IMR-90 (cell line): ENCODE measurements at regions not wholly inside any gene's neighbourhood (a gene's known extent, or its start where the extent isn't known, plus 50 kb on each side); places are given as distances from the start of the nearest gene placed in this dataset.

Experiments used
- ATAC-seq: fragments of 200-7000 bp; cut with Tn5 transposase; 2 replicates; pipeline ENCODE4 v1.9.1; 2020; ENCODE audit warnings: low read depth, mild to moderate bottlenecking, moderate library complexity
- BruUV-seq: library from RNA; stranded (reverse); fragments of 400-500 nt; replicated peaks from 2 replicates; lab custom pipeline; 2021; lab: Mats Ljungman, UMichigan
- CTCF ChIA-PET: fragments of 300-600 bp; formaldehyde crosslinking; extraction: SDS; loops from one replicate; lab custom pipeline; 2021; ENCODE audit warnings: antibody characterized with exemption; lab: Yijun Ruan, JAX
- POLR2A ChIA-PET: fragments of 300-600 bp; sonication (Branson Sonifier 250); formaldehyde crosslinking; loops from one replicate; lab custom pipeline; 2022; ENCODE audit warnings: antibody characterized with exemption; ENCODE audit not compliant: unreplicated experiment; lab: Charles Lee
- DNase-seq: peaks from one replicate; pipeline ENCODE4 v3.0.0; 2013
- H2AFZ ChIP-seq: replicated peaks from 2 replicates; pipeline ENCODE3; 2013; ENCODE audit warnings: low read length, mild to moderate bottlenecking; ENCODE audit not compliant: poor library complexity
- H2AK5ac ChIP-seq: 2 replicates; pipeline ENCODE4 v1.6.1; 2013; ENCODE audit warnings: low read depth, low read length, inconsistent platforms
- H2AK9ac ChIP-seq: replicated peaks from 2 replicates; pipeline ENCODE3; 2013; ENCODE audit warnings: mild to moderate bottlenecking, low read depth, low read length, moderate library complexity; ENCODE audit not compliant: poor library complexity
- H2BK120ac ChIP-seq: 2 replicates; pipeline ENCODE4 v1.6.1; 2013; ENCODE audit warnings: low read depth, low read length, inconsistent platforms
- H2BK15ac ChIP-seq: 3 replicates; pipeline ENCODE4 v1.6.1; 2013; ENCODE audit warnings: low read depth, low read length, inconsistent platforms
- H2BK20ac ChIP-seq: 2 replicates; pipeline ENCODE4 v1.6.1; 2013; ENCODE audit warnings: low read depth, mild to moderate bottlenecking, inconsistent platforms, low read length, moderate library complexity
- H2BK5ac ChIP-seq: 2 replicates; pipeline ENCODE4 v1.6.1; 2013; ENCODE audit warnings: mild to moderate bottlenecking, low read depth, low read length, inconsistent platforms; ENCODE audit not compliant: poor library complexity, severe bottlenecking
- H3K14ac ChIP-seq: replicated peaks from 2 replicates; pipeline ENCODE4 v1.6.1; 2013; ENCODE audit warnings: low read depth, low read length, inconsistent platforms
- H3K18ac ChIP-seq: 2 replicates; pipeline ENCODE4 v1.6.1; 2013; ENCODE audit warnings: low read depth, low read length, control low read depth
- H3K23ac ChIP-seq: 2 replicates; pipeline ENCODE4 v1.6.1; 2013; ENCODE audit warnings: low read depth, low read length, inconsistent platforms
- H3K27ac ChIP-seq: 2 replicates; pipeline ENCODE4 v1.5.1; 2013; ENCODE audit warnings: mild to moderate bottlenecking, control low read depth, low read length; ENCODE audit not compliant: insufficient read depth
- H3K27me3 ChIP-seq: 2 replicates; pipeline ENCODE4 v1.6.1; 2013; ENCODE audit warnings: low read length; ENCODE audit not compliant: control insufficient read depth, insufficient read depth
- H3K36me3 ChIP-seq: 2 replicates; pipeline ENCODE4 v1.6.1; 2013; ENCODE audit warnings: low read length, mixed read lengths; ENCODE audit not compliant: control insufficient read depth, insufficient read depth
- H3K4ac ChIP-seq: 2 replicates; pipeline ENCODE4 v1.6.1; 2013; ENCODE audit warnings: low read depth, low read length, inconsistent platforms
- H3K4me1 ChIP-seq: 2 replicates; pipeline ENCODE4 v1.6.1; 2013; ENCODE audit warnings: low read length, mixed read lengths; ENCODE audit not compliant: control insufficient read depth, insufficient read depth
- H3K4me2 ChIP-seq: 2 replicates; pipeline ENCODE4 v1.6.1; 2013; ENCODE audit warnings: low read depth, mild to moderate bottlenecking, control low read depth, low read length, moderate library complexity
- H3K4me3 ChIP-seq: 2 replicates; pipeline ENCODE4 v1.5.1; 2013; ENCODE audit warnings: low read depth, mild to moderate bottlenecking, control low read depth, low read length, moderate library complexity; ENCODE audit not compliant: insufficient read depth
- H3K56ac ChIP-seq: 2 replicates; pipeline ENCODE4 v1.6.1; 2013; ENCODE audit warnings: low read length, inconsistent platforms; ENCODE audit not compliant: insufficient read depth; ENCODE audit errors: extremely low read depth
- H3K79me1 ChIP-seq, 2 experiments: 2 replicates each; pipeline ENCODE4 v1.6.1; 2013; ENCODE audit warnings: low read length in 2 of 2, inconsistent platforms in 1 of 2, low read depth in 1 of 2
- H3K9ac ChIP-seq: 2 replicates; pipeline ENCODE4 v1.6.1; 2013; ENCODE audit warnings: low read depth, low read length, control low read depth
- H3K9me1 ChIP-seq: 2 replicates; pipeline ENCODE4 v1.6.1; 2013; ENCODE audit warnings: low read length, inconsistent platforms; ENCODE audit not compliant: insufficient read depth
- H3K9me3 ChIP-seq: 2 replicates; pipeline ENCODE4 v1.6.1; 2013; ENCODE audit warnings: low read length; ENCODE audit not compliant: control insufficient read depth, insufficient read depth
- H4K20me1 ChIP-seq: 2 replicates; pipeline ENCODE4 v1.6.1; 2013; ENCODE audit warnings: low read length, inconsistent platforms; ENCODE audit not compliant: insufficient read depth
- H4K5ac ChIP-seq: 2 replicates; pipeline ENCODE4 v1.6.1; 2013; ENCODE audit warnings: mild to moderate bottlenecking, low read depth, low read length, control low read depth
- H4K8ac ChIP-seq, 2 experiments: 2 replicates each; pipeline ENCODE4 v1.6.1; 2013; ENCODE audit warnings: low read depth in 2 of 2, low read length in 2 of 2, control low read depth in 1 of 2, inconsistent platforms in 1 of 2
- H4K91ac ChIP-seq: 2 replicates; pipeline ENCODE4 v1.6.1; 2013; ENCODE audit warnings: low read depth, low read length, inconsistent platforms; ENCODE audit not compliant: insufficient read depth
- BHLHE40 ChIP-seq: fragments of 150-350 bp; IDR thresholded peaks from 2 replicates; pipeline ENCODE4 v1.6.1; 2016; ENCODE audit warnings: mild to moderate bottlenecking, low read depth, low read length
- CEBPB ChIP-seq: IDR thresholded peaks from 2 replicates; pipeline ENCODE4 v1.6.1; 2012; ENCODE audit warnings: low read depth, low read length, improper control_type of control experiment
- CHD1 ChIP-seq: IDR thresholded peaks from 2 replicates; pipeline ENCODE4 v1.6.1; 2012; ENCODE audit warnings: low read depth, low read length, improper control_type of control experiment
- FOS ChIP-seq: fragments of 150-350 bp; IDR thresholded peaks from 2 replicates; pipeline ENCODE4 v1.6.1; 2016; ENCODE audit warnings: low read depth, low read length
- MAFK ChIP-seq: IDR thresholded peaks from 2 replicates; pipeline ENCODE4 v1.6.1; 2012; ENCODE audit warnings: low read depth, low read length, improper control_type of control experiment
- MAZ ChIP-seq: IDR thresholded peaks from 2 replicates; pipeline ENCODE4 v1.6.1; 2012; ENCODE audit warnings: low read depth, mild to moderate bottlenecking, low read length, improper control_type of control experiment, moderate library complexity, borderline replicate concordance
- MXI1 ChIP-seq: IDR thresholded peaks from 2 replicates; pipeline ENCODE4 v1.6.1; 2012; ENCODE audit warnings: low read depth, mild to moderate bottlenecking, low read length, moderate library complexity, borderline replicate concordance
- NFE2L2 ChIP-seq: fragments of 150-350 bp; IDR thresholded peaks from 2 replicates; pipeline ENCODE4 v1.6.1; 2016; ENCODE audit warnings: low read depth, mild to moderate bottlenecking, low read length
- POLR2A ChIP-seq: IDR thresholded peaks from 2 replicates; pipeline ENCODE4 v1.6.1; 2012; ENCODE audit warnings: mild to moderate bottlenecking, low read depth, low read length
- RAD21 ChIP-seq: IDR thresholded peaks from 2 replicates; pipeline ENCODE4 v1.6.1; 2012; ENCODE audit warnings: low read length, improper control_type of control experiment
- RCOR1 ChIP-seq: IDR thresholded peaks from 2 replicates; pipeline ENCODE4 v1.6.1; 2012; ENCODE audit warnings: mild to moderate bottlenecking, low read length, improper control_type of control experiment; ENCODE audit not compliant: insufficient replicate concordance
- RFX5 ChIP-seq: IDR thresholded peaks from 2 replicates; pipeline ENCODE4 v1.8.0; 2012; ENCODE audit warnings: low read depth, mild to moderate bottlenecking, low read length, moderate library complexity
- SMC3 ChIP-seq: fragments of 150-350 bp; IDR thresholded peaks from 2 replicates; pipeline ENCODE4 v1.6.1; 2016; ENCODE audit warnings: low read depth, mild to moderate bottlenecking, antibody characterized with exemption, low read length, moderate library complexity
- WGBS, 2 experiments: methylation state at CpG; one replicate each; pipeline versions ENCODE4 v1.1.5 to v1.1.7; 2013; ENCODE audit warnings: missing lambda C conversion rate in 2 of 2; ENCODE audit not compliant: insufficient read length in 1 of 2; ENCODE audit errors: extremely low coverage in 2 of 2; 5-methylcytosine and 5-hydroxymethylcytosine counted together
- dilution Hi-C: fragments of 300-500 bp; cut with HindIII; formaldehyde crosslinking; loops from one replicate; pipeline ENCODE4 v1.14.3; 2018; ENCODE audit warnings: low sequenced_read_pairs; ENCODE audit not compliant: unreplicated experiment
- in situ Hi-C: fragments of 300-500 bp; cut with MboI; formaldehyde crosslinking; loops from 3 replicates; pipeline ENCODE4 v1.14.3; 2019; ENCODE audit warnings: low sequenced_read_pairs, inconsistent platforms, mixed read lengths
- intact Hi-C: fragments of 100-400 bp; cut with micrococcal nuclease; formaldehyde crosslinking; loops from 2 replicates; pipeline ENCODE4 v1.10.0; 2022
- TF ChIP-seq, protein P1 (sequence below): conservative IDR thresholded peaks from 2 replicates; pipeline ENCODE4 v1.5.1; 2012; ENCODE audit warnings: mild to moderate bottlenecking, low read depth, low read length, improper control_type of control experiment
- TF ChIP-seq, protein P2 (sequence below): fragments of 150-350 bp; IDR thresholded peaks from 2 replicates; pipeline ENCODE4 v1.6.1; 2016; ENCODE audit warnings: low read depth, mild to moderate bottlenecking, low read length, moderate library complexity, borderline replicate concordance
- TF ChIP-seq, protein P3 (sequence below): fragments of 150-350 bp; IDR thresholded peaks from 2 replicates; pipeline ENCODE4 v1.6.1; 2017; ENCODE audit warnings: mild to moderate bottlenecking, antibody characterized with exemption, low read length, low read depth

DNA sequence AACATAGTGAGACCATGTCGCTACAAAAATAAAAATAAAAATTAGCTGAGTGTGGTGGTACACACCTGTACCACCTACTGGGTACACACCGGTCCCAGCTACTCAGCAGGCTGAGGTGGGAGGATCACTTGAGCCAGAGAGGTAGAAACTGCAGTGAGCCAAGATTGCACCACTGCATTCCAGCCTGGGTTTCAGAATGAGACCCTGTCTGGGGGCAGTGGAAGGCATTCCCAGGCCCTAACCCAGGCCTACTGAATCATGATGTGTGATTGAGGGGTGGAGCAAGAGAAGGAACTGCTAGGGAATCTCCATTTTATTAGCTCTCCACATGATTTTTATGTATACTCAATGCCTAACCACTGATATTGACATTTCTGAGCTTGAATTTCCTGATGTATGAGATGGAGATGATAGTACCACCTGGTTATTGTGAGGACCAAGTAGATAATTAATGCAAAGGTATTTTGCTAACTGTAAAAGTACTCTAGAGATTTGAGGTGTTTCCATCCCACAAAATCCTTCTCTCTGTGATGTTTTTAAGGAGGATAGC, 169.5 kb upstream of the UMPS start:
- Histone ChIP-seq H3K4me1 (peaks cover 14% of the 10 kb centered on the region), H3K27ac (no peak overlapping the region), H2AFZ (no peak overlapping the region), H3K4ac (no peak overlapping the region), H3K4me2 (no peak overlapping the region), H3K79me1 (no peaks in the 10 kb centered on the region), H2AK9ac (no peak overlapping the region), H3K56ac (no peak overlapping the region), H3K23ac (no peak overlapping the region), H2AK5ac (no peak overlapping the region), H2BK15ac (no peak overlapping the region), H3K27me3 (peaks cover 11% of the 10 kb centered on the region), H3K4me3 (no peak overlapping the region), H4K91ac (no peak overlapping the region), H2BK5ac (no peak overlapping the region), H4K8ac (no peak overlapping the region), H4K20me1 (peaks cover 5% of the 10 kb centered on the region; the same call in 1 of the 2 replicates), H2BK20ac (no peak overlapping the region), H3K9me1 (peaks cover 14% of the 10 kb centered on the region), H3K9me3 (no peaks in the 10 kb centered on the region), H3K14ac (no peak overlapping the region), H3K36me3 (no peaks in the 10 kb centered on the region), H4K5ac (no peak overlapping the region), H2BK120ac (no peak overlapping the region), H3K18ac (no peak overlapping the region), H3K9ac (no peak overlapping the region)
- in situ Hi-C loops = loop anchor here (5.0 kb wide), 1 partner anchor 127 kb away; no protein-coding TSS in a partner anchor
- intact Hi-C loops = loop anchor here (10.0 kb wide), 2 partner anchors 424 to 1024 kb away; no protein-coding TSS in a partner anchor
- dilution Hi-C loops = no loop called here
- CTCF ChIA-PET = interaction anchor here (0.7 to 1.7 kb wide), 5 partner anchors 44 to 163 kb away, joined by 3 to 5 read pairs (median 3); no protein-coding TSS in a partner anchor
- no TSS peak for BruUV-seq
- no peak for DNase-seq
- no peak for TF ChIP-seq NFE2L2
- TF ChIP-seq FOS = no peak
- TF ChIP-seq, protein P1, sequence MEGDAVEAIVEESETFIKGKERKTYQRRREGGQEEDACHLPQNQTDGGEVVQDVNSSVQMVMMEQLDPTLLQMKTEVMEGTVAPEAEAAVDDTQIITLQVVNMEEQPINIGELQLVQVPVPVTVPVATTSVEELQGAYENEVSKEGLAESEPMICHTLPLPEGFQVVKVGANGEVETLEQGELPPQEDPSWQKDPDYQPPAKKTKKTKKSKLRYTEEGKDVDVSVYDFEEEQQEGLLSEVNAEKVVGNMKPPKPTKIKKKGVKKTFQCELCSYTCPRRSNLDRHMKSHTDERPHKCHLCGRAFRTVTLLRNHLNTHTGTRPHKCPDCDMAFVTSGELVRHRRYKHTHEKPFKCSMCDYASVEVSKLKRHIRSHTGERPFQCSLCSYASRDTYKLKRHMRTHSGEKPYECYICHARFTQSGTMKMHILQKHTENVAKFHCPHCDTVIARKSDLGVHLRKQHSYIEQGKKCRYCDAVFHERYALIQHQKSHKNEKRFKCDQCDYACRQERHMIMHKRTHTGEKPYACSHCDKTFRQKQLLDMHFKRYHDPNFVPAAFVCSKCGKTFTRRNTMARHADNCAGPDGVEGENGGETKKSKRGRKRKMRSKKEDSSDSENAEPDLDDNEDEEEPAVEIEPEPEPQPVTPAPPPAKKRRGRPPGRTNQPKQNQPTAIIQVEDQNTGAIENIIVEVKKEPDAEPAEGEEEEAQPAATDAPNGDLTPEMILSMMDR = no peak
- TF ChIP-seq MAFK = no peak
- TF ChIP-seq CHD1 = no peak
- TF ChIP-seq RAD21 = no peak
- TF ChIP-seq POLR2A = no peak
- TF ChIP-seq SMC3 = no peak
- no peak for TF ChIP-seq BHLHE40
- TF ChIP-seq MAZ = no peak
- TF ChIP-seq, protein P2, sequence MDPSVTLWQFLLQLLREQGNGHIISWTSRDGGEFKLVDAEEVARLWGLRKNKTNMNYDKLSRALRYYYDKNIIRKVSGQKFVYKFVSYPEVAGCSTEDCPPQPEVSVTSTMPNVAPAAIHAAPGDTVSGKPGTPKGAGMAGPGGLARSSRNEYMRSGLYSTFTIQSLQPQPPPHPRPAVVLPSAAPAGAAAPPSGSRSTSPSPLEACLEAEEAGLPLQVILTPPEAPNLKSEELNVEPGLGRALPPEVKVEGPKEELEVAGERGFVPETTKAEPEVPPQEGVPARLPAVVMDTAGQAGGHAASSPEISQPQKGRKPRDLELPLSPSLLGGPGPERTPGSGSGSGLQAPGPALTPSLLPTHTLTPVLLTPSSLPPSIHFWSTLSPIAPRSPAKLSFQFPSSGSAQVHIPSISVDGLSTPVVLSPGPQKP = no peak
- TF ChIP-seq, protein P3, sequence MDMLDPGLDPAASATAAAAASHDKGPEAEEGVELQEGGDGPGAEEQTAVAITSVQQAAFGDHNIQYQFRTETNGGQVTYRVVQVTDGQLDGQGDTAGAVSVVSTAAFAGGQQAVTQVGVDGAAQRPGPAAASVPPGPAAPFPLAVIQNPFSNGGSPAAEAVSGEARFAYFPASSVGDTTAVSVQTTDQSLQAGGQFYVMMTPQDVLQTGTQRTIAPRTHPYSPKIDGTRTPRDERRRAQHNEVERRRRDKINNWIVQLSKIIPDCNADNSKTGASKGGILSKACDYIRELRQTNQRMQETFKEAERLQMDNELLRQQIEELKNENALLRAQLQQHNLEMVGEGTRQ = no peak
- TF ChIP-seq MXI1 = no peak
- no peak for TF ChIP-seq RCOR1
- no peak for TF ChIP-seq RFX5
- no peak for TF ChIP-seq CEBPB
- no peak for ATAC-seq
- WGBS, 2 experiments = no CpG with 5 or more reads among the region's 2 CpGs
- POLR2A ChIA-PET = no interaction called here
